HCEC 1CT (cell line): ENCODE measurements at regions not wholly inside any gene's neighbourhood (a gene's known extent, or its start where the extent isn't known, plus 50 kb on each side); places are given as distances from the start of the nearest gene placed in this dataset.

Experiments used
- DNase-seq: peaks from one replicate; pipeline ENCODE4 v3.0.0-alpha.2; 2017

DNA sequence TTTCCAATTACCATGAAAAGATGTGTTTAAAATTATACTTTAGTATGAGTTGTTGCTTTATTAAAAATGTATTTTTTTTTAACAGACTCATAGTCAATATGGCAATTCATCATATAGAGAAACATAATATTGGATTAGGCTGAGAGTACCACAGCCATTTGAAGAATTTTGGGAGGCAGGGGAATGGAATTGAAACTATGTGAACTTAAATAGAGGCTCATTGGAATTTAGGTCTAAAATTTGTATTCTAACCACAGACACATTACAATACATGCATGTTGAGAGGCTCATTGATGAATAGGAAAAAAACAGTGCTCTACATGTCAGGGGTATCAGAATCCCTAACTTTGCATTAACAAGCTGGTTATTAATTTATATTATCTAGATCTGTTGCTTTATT lies 269.6 kb downstream of the DKK2 start:
- peak; percentile 59 for DNase-seq

GRCh38 chr4:106764774-106765173 lies 271.3 kb downstream of the DKK2 start:
- DNase-seq, result no peak

DNA sequence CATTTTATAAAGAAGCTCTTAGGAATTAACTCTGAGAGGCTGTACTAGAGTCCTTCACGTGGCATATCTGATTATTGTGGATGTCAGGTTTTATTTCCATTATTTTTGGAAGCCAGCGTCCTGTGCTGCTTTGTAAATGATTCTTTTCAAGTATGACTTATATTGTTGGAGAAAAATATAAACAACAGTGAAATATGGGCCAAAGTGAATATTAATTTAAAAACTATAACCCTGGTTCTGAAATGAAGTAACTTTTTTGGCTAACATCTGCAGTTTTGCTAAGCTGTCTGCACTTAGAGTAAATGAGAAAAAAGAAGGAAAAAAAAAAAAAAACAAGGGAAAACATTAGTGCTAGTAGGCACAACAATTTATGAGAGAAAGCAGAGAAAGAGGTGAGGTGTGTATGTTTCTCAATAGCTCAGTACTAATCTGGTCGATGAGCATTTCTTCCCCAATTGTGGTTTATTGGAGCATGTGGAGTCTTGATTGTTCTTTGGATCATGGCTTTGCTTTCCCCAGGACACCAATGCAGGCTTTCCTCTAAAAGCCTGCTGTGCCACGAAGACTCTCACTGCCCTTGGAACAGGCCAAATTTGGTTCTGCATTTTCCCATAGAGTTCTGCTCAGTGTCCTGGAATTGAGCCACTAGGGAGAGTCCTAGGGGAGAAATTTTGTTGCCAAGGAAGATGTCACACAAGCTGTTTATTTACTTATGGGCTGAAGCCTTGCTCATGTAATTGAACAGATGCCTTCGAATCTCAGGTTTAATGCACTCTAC lies 273.3 kb downstream of the DKK2 start:
- DNase-seq, result peak; percentile 49

GRCh38 chr4:106753426-106753825 lies 282.7 kb downstream of the DKK2 start:
- DNase-seq, result no peak

- peak; percentile 32 for DNase-seq
These were observed 289.7 kb downstream of the DKK2 start for GRCh38 chr4:106746451-106746850.

GRCh38 chr4:106738121-106738520 lies 298.0 kb downstream of the DKK2 start:
- DNase-seq, result no peak

DNA sequence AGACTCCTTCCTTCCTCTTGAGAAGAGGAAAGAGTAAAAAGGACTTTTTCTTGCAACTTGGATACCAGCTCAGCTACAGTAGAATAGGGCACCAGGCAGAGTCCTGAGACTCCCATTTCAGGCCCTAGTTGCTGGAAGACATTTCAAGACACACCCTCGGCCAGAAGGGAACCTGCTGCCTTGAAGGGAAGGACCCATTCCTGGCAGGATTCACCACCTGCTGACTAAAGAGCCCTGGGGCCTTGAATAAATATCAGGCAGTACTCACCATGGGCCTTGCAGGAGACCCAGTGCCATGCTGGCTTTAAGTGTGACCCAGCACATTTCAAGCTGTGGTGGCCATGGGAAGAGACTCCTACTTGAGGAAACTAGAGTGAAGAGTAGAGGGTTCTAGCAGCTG lies 317.6 kb downstream of the DKK2 start:
- no peak for DNase-seq

- no peak for DNase-seq
These were observed 319.0 kb downstream of the DKK2 start for GRCh38 chr4:106717091-106717490.

DNA sequence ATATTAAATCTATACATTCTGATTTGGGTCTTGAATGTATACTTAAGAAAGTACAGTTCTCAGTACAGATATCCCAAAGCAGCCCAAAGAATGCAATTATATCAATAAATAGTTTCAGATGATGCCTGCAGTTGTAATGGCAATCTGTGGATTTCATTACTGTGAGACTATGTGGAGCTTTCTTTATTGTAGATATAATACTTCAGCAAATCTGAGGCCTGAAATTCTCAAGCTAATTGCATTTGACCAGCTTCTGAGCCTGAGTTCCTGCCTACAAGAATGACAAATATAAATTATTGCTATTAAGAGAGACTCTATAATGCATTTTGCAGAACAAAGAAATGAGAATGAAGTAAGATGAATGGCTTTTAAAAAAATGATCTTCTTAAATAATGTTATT lies 320.3 kb downstream of the DKK2 start:
- DNase-seq, result no peak

GRCh38 chr4:106708464-106708816 lies 327.7 kb downstream of the DKK2 start:
- DNase-seq, result no peak

GRCh38 chr4:106707776-106708463 lies 328.2 kb downstream of the DKK2 start:
- peak; percentile 30 for DNase-seq

DNA sequence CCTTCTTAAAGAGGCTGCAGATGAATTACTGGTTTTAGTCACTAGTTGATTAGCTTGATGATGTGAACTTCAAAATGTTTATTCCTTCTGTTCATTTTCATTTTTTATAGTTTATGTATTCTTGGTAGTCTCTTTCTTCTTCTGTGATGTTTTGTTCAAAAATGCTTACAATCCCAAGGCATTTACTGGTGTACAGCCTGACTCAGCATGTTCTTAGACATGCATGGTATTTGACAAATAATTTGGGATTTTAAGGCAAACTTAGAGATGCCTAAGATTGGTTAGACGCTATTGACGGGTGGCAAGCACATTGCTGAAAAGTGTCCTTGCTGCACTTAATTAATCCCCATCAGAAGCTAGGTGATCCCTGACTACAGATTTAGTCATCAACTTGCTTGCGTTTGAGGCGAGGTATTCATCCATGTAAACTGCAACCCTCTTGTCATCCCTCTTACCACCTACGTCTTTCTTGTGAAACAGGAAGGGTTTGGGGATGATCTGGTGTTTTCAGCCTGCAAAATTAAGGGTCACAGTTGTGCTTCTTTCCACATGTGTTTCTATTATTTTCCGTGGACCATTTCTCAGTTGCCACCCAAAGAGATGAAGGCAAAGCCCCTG lies 331.8 kb downstream of the DKK2 start:
- no peak for DNase-seq

- no peak for DNase-seq
These were observed 331.7 kb upstream of the GIMD1 start for GRCh38 chr4:106700321-106700720.

GRCh38 chr4:106698621-106699195 lies 330.1 kb upstream of the GIMD1 start:
- DNase-seq, result no peak

DNA sequence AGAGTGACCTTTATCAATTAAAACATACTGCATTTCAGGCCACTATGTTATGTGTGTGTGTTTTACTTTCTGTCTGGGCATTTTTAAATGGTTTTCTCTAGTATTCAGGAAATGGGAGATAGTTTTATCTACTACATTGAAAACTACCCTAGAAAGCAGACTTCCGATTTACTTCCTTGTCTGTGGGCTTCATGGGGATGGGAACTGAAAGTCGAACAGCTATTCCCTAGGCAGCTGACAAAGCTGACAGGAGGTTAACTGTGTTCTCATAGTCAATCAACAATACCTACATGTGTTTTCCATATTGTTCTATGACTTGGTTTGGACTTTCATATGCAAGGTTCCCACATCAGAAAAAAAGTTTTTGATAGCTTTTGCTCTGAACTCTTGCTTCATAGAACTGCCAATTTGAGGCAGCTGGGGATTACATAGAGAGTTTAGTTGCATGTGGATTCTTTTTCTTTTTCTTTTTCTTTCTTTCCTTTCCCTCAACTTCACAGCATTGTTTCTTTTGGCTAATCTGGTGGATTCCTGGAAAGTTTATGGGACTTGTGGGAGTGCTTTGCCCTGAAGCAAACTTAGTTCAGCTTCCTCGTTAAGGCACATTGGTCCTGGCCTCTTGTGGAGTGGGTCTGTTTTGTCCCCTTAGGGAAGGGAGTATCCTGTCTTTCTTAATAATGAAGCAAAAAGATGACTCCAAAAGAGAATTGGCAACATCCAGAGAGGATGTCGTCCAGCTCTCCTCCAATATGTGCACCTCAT lies 327.1 kb upstream of the GIMD1 start:
- DNase-seq, result no peak

DNA sequence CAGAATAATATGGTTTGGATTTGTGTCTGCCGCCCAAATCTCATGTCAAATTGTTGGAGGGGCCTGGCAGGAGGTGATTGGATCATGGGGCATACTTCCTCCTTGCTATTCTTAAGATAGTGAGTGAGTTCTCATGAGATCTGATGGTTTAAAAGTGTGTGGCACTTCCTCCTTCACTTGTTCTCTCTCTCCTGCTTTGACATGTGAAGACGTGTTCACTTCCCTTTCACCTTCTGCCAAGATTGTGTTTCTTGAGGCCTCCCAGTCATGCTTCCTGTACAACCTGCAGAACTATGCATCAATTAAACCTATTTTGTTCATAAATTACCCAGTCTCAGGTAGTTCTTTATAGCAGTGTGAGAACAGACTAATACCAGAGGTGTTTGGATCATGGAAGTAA lies 325.7 kb upstream of the GIMD1 start:
- DNase-seq, result no peak

DNA sequence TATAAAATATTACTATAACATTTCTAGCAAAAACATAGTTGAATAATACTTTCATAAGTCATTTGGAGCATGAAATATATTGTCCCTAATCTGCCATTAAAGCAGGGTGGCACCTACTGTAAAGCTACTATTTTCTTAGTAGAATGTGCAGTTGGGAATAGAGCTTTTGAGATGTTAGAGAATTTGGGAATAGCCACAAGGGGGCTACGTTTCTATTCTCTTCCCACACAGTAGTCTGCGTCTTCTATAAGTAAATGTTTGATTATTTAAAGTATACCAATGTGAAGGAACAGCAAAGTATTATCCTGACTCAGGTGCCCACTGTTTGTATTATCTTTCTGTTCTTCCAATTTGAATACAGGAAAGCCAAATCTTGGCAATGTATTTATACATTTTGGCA lies 323.2 kb upstream of the GIMD1 start:
- DNase-seq, result no peak

DNA sequence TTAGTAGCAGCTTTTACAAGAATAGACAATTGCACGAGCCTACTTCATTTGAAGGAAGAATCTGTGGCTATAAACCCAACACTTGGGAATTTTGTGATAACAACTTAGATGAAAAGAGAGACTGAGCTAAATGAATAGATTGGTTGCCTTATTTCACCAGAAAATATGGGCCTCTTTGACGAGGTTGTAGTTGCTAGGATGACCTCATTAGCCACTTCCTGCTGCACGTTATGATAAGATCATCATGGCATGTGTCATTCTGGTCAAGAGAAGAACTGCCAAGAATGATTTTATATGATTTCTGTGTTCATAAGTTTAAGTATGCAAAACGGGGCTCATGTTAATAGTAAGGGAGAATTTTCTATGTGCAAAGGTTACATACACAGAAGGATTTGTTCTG lies 321.9 kb upstream of the GIMD1 start:
- peak; percentile 52 for DNase-seq

DNA sequence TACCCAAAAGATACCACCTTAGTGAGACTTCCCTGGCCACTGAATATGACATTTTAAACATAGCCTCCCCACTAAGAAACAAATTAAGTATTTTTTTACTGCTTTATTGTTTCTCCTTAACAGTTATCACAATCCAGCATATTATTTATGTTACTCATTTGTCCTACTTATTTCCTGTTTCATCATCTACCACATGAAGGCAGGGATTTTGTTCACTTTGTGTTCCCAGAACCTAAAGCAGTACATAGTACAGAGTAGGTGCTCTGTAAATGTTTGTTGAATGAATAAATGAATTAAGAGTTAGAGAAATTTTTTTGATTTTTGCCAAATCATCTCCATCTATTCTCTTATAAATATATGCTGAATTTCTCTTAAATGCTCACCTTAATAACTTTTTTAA lies 318.4 kb upstream of the GIMD1 start:
- DNase-seq, result no peak

DNA sequence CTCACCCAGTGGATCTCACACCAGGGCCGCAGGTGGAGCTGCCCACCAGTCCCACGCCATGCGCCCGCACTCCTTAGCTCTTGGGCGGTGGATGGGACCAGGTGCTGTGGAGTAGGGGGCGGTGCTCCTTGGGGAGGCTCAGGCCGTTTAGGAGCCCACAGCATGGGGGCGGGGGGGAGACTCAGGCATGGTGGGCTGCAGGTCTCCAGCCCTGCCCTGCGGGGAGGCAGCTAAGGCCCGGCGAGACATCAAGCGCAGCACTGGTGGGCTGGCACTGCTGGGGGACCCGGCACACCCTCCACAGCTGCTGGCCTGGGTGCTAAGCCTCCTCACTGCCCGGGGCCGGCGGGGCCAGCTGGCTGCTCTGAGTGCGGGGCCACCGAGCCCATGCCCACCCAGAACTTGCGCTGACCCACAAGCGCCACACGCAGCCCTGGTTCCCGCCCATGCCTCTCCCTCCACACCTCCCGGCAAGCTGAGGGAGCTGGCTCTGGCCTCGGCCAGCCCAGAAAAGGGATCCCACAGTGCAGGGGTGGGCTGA lies 312.9 kb upstream of the GIMD1 start:
- no peak for DNase-seq

- DNase-seq, result no peak
These were observed 310.5 kb upstream of the GIMD1 start for GRCh38 chr4:106679063-106679462.

DNA sequence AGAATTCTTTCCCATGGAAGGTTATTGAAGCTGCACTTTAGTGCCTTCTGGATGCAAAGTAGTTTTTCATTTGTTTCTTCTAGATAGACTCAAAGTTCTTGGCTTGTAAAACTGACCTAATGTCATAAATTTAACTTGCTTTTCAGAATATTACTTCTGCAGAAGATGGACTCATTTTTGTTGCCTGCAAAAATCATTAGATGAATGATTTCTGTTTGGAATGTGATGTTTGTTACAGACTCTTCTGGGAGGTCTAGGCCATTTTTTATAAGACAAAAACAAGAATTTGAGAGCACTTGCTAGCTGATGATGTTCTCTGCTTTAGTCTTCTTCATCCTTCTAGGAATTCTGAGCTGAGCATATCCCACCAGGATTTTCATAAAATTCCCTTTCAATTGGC lies 308.6 kb upstream of the GIMD1 start:
- no peak for DNase-seq
